Mesothelial cell of epicardium (in vitro differentiated cells): ENCODE measurements at regions not wholly inside any gene's neighbourhood (a gene's known extent, or its start where the extent isn't known, plus 50 kb on each side); places are given as distances from the start of the nearest gene placed in this dataset.

ENCODE experiments used
- DNase-seq, 2 experiments: peaks; one replicate each; pipeline ENCODE4 v3.0.0; 2021; ENCODE audit warnings: low spot score in 2 of 2; ENCODE audit not compliant: unreplicated experiment in 2 of 2
- H3K27ac Mint-ChIP-seq: 2 replicates; pipeline ENCODE4 v1.8.0; 2021; ENCODE audit warnings: mixed read lengths
- H3K27me3 Mint-ChIP-seq: 2 replicates; pipeline ENCODE4 v1.8.0; 2021; ENCODE audit warnings: low read depth, mixed read lengths
- H3K36me3 Mint-ChIP-seq: 2 replicates; pipeline ENCODE4 v1.8.0; 2021; ENCODE audit warnings: mixed read lengths
- H3K4me1 Mint-ChIP-seq: 2 replicates; pipeline ENCODE4 v1.8.0; 2021; ENCODE audit warnings: mixed read lengths
- H3K4me3 Mint-ChIP-seq: 2 replicates; pipeline ENCODE4 v1.8.0; 2021; ENCODE audit warnings: mild to moderate bottlenecking, moderate library complexity, mixed read lengths
- H3K9me3 Mint-ChIP-seq: 2 replicates; pipeline ENCODE4 v1.8.0; 2021; ENCODE audit warnings: mixed read lengths
- CTCF ChIP-seq: fragments of 200-600 bp; sonication (generic); IDR thresholded peaks from one replicate; pipeline ENCODE4 v1.5.0; 2021; ENCODE audit warnings: antibody characterized with exemption; ENCODE audit not compliant: unreplicated experiment

- Mint-ChIP-seq H3K27ac (peak overlapping the region; percentile 11), H3K36me3 (peaks cover 2% of the 10 kb centered on the region), H3K4me1 (peaks cover 5% of the 10 kb centered on the region), H3K4me3 (no peak overlapping the region), H3K9me3 (no peaks in the 10 kb centered on the region), H3K27me3 (no peaks in the 10 kb centered on the region)
- TF ChIP-seq CTCF: peak; percentile 91
- DNase-seq: no peak
These were observed 168.8 kb downstream of the TMEM26 start for GRCh38 chr10:61284222-61284890.

GRCh38 chr10:61283481-61284221, 169.5 kb downstream of the TMEM26 start:
- Mint-ChIP-seq H3K36me3 (no peaks in the 10 kb centered on the region), H3K9me3 (no peaks in the 10 kb centered on the region), H3K4me1 (peaks cover 5% of the 10 kb centered on the region), H3K4me3 (no peak overlapping the region), H3K27ac (peak overlapping the region; percentile 11), H3K27me3 (no peaks in the 10 kb centered on the region)
- DNase-seq: no peak
- no peak for TF ChIP-seq CTCF

- no peaks in the 10 kb centered on the region for H3K36me3 Mint-ChIP-seq
- H3K9me3 Mint-ChIP-seq: no peaks in the 10 kb centered on the region
- H3K27me3 Mint-ChIP-seq: no peaks in the 10 kb centered on the region
- H3K4me1 Mint-ChIP-seq: peaks cover 5% of the 10 kb centered on the region
- TF ChIP-seq CTCF: no peak
- no peak for DNase-seq
- H3K27ac Mint-ChIP-seq: no peak overlapping the region
- H3K4me3 Mint-ChIP-seq: no peak overlapping the region
These were observed 170.1 kb downstream of the TMEM26 start for GRCh38 chr10:61283066-61283465.

- H3K9me3 Mint-ChIP-seq: no peaks in the 10 kb centered on the region
- no peak overlapping the region for H3K4me3 Mint-ChIP-seq
- DNase-seq: no peak
- H3K27ac Mint-ChIP-seq: no peak overlapping the region
- no peaks in the 10 kb centered on the region for H3K27me3 Mint-ChIP-seq
- H3K4me1 Mint-ChIP-seq: peaks cover 5% of the 10 kb centered on the region
- TF ChIP-seq CTCF: no peak
- no peaks in the 10 kb centered on the region for H3K36me3 Mint-ChIP-seq
These were observed 172.9 kb downstream of the TMEM26 start for GRCh38 chr10:61280303-61280702.

- no peak overlapping the region for H3K4me3 Mint-ChIP-seq
These were observed 173.8 kb downstream of the TMEM26 start for GRCh38 chr10:61279400-61279799.

More at GRCh38 chr10:61279400-61279799, 173.8 kb downstream of the TMEM26 start:
- no peaks in the 10 kb centered on the region for H3K36me3 Mint-ChIP-seq
- H3K27ac Mint-ChIP-seq: no peak overlapping the region
- no peak for TF ChIP-seq CTCF
- peaks cover 2% of the 10 kb centered on the region for H3K9me3 Mint-ChIP-seq
- no peaks in the 10 kb centered on the region for H3K27me3 Mint-ChIP-seq
- peaks cover 5% of the 10 kb centered on the region for H3K4me1 Mint-ChIP-seq
- DNase-seq: no peak
